ENCODE measurements at regions not wholly inside any gene's neighbourhood (a gene's known extent, or its start where the extent isn't known, plus 50 kb on each side); places are given as distances from the start of the nearest gene placed in this dataset.

GRCh38 chr5:58054018-58054417 is 405.9 kb downstream of the PLK2 start:
- Mint-ChIP-seq H3K36me3 (ENCODE audit: low read depth) (no peaks in the 10 kb centered on the region), H3K27ac (no peak overlapping the region), H3K27me3 (ENCODE audit: insufficient read depth) (peaks cover 21% of the 10 kb centered on the region), H3K9me3 (peaks cover 18% of the 10 kb centered on the region), H3K4me3 (no peak overlapping the region), H3K4me1 (no peaks in the 10 kb centered on the region)
- H3K9ac ChIP-seq (ENCODE audit: extremely low read depth, low read length, poor library complexity, severe bottlenecking) = no peak overlapping the region
- WGBS, 2 experiments (ENCODE audit: insufficient coverage in 1 of 2, insufficient read length in 1 of 2) = 100% methylated on average over 1 of the region's 1 CpG; no CpG with 5 or more reads in 1 of the 2 experiments
- no peak for DNase-seq
- no peaks in the 10 kb centered on the region for H3K4me1 ChIP-seq (ENCODE audit: control insufficient read depth, insufficient read depth, low read length)
- peaks cover 14% of the 10 kb centered on the region for H3K9me3 ChIP-seq (ENCODE audit: control insufficient read depth, low read length)
- no peak for TF ChIP-seq CTCF (conservative IDR thresholded peaks at IDR 0.05)
- H3K4me3 ChIP-seq (ENCODE audit: low read length) = no peak overlapping the region
- peaks cover 18% of the 10 kb centered on the region for H3K27me3 ChIP-seq (ENCODE audit: control insufficient read depth, insufficient read depth, low read length, poor library complexity, severe bottlenecking)
- no peak overlapping the region for H3K27ac ChIP-seq (ENCODE audit: low read depth, low read length)
- H3K36me3 ChIP-seq (ENCODE audit: control insufficient read depth, insufficient read depth, low read length) = no peaks in the 10 kb centered on the region

- H3K36me3 ChIP-seq (ENCODE audit: control insufficient read depth, insufficient read depth, low read length) = no peaks in the 10 kb centered on the region
- no peaks in the 10 kb centered on the region for H3K4me1 ChIP-seq (ENCODE audit: control insufficient read depth, insufficient read depth, low read length)
- WGBS, 2 experiments (ENCODE audit: insufficient coverage in 1 of 2, insufficient read length in 1 of 2) = 75 to 100% methylated on average over 1 to 2 of the region's 3 CpGs
- peaks cover 44% of the 10 kb centered on the region for H3K27me3 ChIP-seq (ENCODE audit: control insufficient read depth, insufficient read depth, low read length, poor library complexity, severe bottlenecking)
- DNase-seq = no peak
- Mint-ChIP-seq H3K27me3 (ENCODE audit: insufficient read depth) (peaks cover 52% of the 10 kb centered on the region), H3K9me3 (peaks cover 11% of the 10 kb centered on the region), H3K36me3 (ENCODE audit: low read depth) (no peaks in the 10 kb centered on the region), H3K27ac (no peak overlapping the region), H3K4me1 (peaks cover 7% of the 10 kb centered on the region), H3K4me3 (no peak overlapping the region)
- no peak overlapping the region for H3K27ac ChIP-seq (ENCODE audit: low read depth, low read length)
- peaks cover 6% of the 10 kb centered on the region for H3K9me3 ChIP-seq (ENCODE audit: control insufficient read depth, low read length)
- H3K9ac ChIP-seq (ENCODE audit: extremely low read depth, low read length, poor library complexity, severe bottlenecking) = no peak overlapping the region
- TF ChIP-seq CTCF (conservative IDR thresholded peaks at IDR 0.05) = no peak
- H3K4me3 ChIP-seq (ENCODE audit: low read length) = no peak overlapping the region
Observed at GRCh38 chr5:58048954-58049353, 410.9 kb downstream of the PLK2 start.

- no peak for DNase-seq
- Histone ChIP-seq H3K27me3 (ENCODE audit: control insufficient read depth, insufficient read depth, low read length, poor library complexity, severe bottlenecking) (peaks cover 44% of the 10 kb centered on the region), H3K27ac (ENCODE audit: low read depth, low read length) (no peak overlapping the region), H3K4me1 (ENCODE audit: control insufficient read depth, insufficient read depth, low read length) (no peaks in the 10 kb centered on the region), H3K9ac (ENCODE audit: extremely low read depth, low read length, poor library complexity, severe bottlenecking) (no peak overlapping the region), H3K9me3 (ENCODE audit: control insufficient read depth, low read length) (peaks cover 6% of the 10 kb centered on the region), H3K36me3 (ENCODE audit: control insufficient read depth, insufficient read depth, low read length) (no peaks in the 10 kb centered on the region), H3K4me3 (ENCODE audit: low read length) (no peak overlapping the region)
- Mint-ChIP-seq H3K4me1 (peaks cover 10% of the 10 kb centered on the region), H3K4me3 (no peak overlapping the region), H3K36me3 (ENCODE audit: low read depth) (no peaks in the 10 kb centered on the region), H3K9me3 (peaks cover 9% of the 10 kb centered on the region), H3K27ac (no peak overlapping the region), H3K27me3 (ENCODE audit: insufficient read depth) (peaks cover 52% of the 10 kb centered on the region)
- 71 to 98% methylated on average over 1 to 3 of the region's 4 CpGs for WGBS, 2 experiments (ENCODE audit: insufficient coverage in 1 of 2, insufficient read length in 1 of 2)
- no peak for TF ChIP-seq CTCF (conservative IDR thresholded peaks at IDR 0.05)
Observed at GRCh38 chr5:58048185-58048925, 411.5 kb downstream of the PLK2 start.

Measured in endodermal cell (in vitro differentiated cells).